H1 (cell line): ENCODE measurements at regions not wholly inside any gene's neighbourhood (a gene's known extent, or its start where the extent isn't known, plus 50 kb on each side); places are given as distances from the start of the nearest gene placed in this dataset.

ENCODE experiments used
- CBX5 ChIP-seq: fragments of 300-800, 300-1000 bp; sonication (generic); IDR thresholded peaks from 2 replicates; pipeline ENCODE4 v1.7.1; 2016; ENCODE audit warnings: antibody characterized with exemption, low read length, low read depth
- CHD7 ChIP-seq: fragments of 300-600 bp; sonication (generic); IDR thresholded peaks from 2 replicates; pipeline ENCODE4 v1.7.1; 2012; ENCODE audit warnings: low read length, moderate library complexity, mild to moderate bottlenecking, inconsistent platforms; ENCODE audit not compliant: insufficient replicate concordance
- EP300 ChIP-seq, 2 experiments: IDR thresholded peaks; 1 replicate in 1 of 2; 2 replicates in 1 of 2; pipeline ENCODE4 v1.6.1; 2011 to 2012; ENCODE audit warnings: low read depth in 2 of 2, low read length in 2 of 2, mild to moderate bottlenecking in 2 of 2, borderline replicate concordance in 1 of 2, inconsistent platforms in 1 of 2, moderate library complexity in 1 of 2
- PHF8 ChIP-seq: fragments of 200-600 bp; sonication (generic); conservative IDR thresholded peaks from 2 replicates; pipeline ENCODE4 v1.7.1; 2012; ENCODE audit warnings: low read depth, mild to moderate bottlenecking, inconsistent platforms, low read length, moderate library complexity
- SAP30 ChIP-seq: fragments of 300-600 bp; sonication (generic); IDR thresholded peaks from 2 replicates; pipeline ENCODE4 v1.7.1; 2012; ENCODE audit warnings: low read length, moderate library complexity, mild to moderate bottlenecking, inconsistent platforms; ENCODE audit not compliant: insufficient read depth, insufficient replicate concordance
- TF ChIP-seq, protein P1 (sequence below): IDR thresholded peaks from 2 replicates; pipeline ENCODE4 v1.6.1; 2012; ENCODE audit warnings: low read length, inconsistent platforms

- TF ChIP-seq CBX5 (no peak), CHD7 (no peak), EP300 (IDR thresholded peaks at IDR 0.05; ENCODE audit: borderline replicate concordance in 1 of 2, low read depth in 2 of 2, low read length in 2 of 2) (no peak), SAP30 (no peak), PHF8 (no peak)
- TF ChIP-seq, protein P1, sequence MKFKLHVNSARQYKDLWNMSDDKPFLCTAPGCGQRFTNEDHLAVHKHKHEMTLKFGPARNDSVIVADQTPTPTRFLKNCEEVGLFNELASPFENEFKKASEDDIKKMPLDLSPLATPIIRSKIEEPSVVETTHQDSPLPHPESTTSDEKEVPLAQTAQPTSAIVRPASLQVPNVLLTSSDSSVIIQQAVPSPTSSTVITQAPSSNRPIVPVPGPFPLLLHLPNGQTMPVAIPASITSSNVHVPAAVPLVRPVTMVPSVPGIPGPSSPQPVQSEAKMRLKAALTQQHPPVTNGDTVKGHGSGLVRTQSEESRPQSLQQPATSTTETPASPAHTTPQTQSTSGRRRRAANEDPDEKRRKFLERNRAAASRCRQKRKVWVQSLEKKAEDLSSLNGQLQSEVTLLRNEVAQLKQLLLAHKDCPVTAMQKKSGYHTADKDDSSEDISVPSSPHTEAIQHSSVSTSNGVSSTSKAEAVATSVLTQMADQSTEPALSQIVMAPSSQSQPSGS: no peak
- TF ChIP-seq, all 59 proteins: peak for 0
Measured at GRCh38 chr13:108573455-108573854, 56.0 kb upstream of the MYO16 start (continued).
